GM04503 (cell line): ENCODE measurements at regions not wholly inside any gene's neighbourhood (a gene's known extent, or its start where the extent isn't known, plus 50 kb on each side); places are given as distances from the start of the nearest gene placed in this dataset.
"Not testable (repeated sequence)": the region's sequence is repeated elsewhere in the genome, so short reads cannot be mapped to it uniquely, and the experiment has no call there.

Source experiments
- DNase-seq: peaks from one replicate; pipeline ENCODE4 v3.0.0-alpha.2; 2012; ENCODE audit warnings: low read depth

DNA sequence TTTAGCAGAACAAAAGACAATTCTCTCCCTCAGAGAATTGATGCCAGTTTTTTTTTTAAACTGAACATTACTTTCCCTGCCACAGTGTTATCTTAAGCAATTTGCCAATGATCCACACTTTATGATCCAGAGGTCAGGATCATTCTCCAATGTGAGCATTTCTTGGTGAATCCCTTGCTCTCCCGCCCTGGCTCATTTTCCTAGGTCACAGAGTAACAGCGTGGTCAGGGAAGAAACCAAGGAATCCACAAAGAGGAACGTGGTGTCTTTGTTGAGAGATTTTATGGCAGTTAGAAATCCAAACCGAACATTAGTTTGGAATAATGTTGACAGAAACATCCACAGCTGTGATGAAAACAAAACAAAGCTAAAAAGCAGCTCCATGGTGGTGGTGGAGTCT lies 250.3 kb downstream of the TTC32 start:
- no peak for DNase-seq

DNA sequence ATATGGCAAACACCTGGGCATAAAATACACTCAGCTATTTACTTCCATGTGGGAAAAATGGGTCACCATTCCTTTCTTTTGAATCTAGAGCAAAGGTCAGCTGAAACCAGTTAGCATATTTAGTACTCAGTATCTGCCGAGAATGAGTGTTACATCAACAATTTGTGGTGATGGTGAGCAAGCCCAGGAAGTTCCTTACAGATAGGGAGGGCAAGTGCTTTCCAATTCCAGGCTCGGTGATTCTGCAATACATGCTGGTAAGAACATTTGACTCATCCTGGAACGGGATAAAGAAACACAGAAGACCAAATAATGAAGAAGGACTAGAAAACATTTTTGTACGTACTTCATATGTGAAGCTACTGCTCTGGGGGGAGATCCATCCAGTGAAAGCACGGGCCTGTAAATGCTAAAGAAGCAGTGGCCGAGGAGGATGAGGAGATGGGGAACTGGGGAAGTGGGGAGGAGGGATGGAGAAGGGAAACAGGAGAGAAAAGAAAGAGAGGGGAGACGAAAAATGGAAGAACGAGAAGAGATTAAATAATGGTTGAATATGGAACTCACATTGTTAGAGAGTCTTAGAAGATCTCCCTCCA lies 251.9 kb downstream of the TTC32 start:
- DNase-seq = peak; percentile 98

DNA sequence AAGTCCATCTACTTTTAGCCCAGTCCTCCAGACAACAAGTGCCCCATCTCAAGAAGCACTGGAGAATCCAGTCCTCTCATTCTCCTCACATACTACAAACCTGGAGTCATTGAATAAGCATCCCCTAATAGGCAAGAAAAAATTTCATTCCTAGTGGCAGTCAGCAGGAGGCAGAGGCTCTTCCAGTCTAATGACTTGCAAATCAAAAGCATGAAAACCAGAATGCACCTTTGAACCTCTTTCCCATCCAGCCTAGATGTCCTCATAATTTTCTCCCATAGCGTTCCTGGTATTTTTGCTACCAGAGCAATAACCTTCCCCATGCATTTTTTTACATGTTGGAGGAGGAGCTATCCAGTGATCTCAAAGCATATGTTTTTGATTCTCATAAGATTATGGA lies 252.6 kb downstream of the TTC32 start:
- DNase-seq = no peak

DNA sequence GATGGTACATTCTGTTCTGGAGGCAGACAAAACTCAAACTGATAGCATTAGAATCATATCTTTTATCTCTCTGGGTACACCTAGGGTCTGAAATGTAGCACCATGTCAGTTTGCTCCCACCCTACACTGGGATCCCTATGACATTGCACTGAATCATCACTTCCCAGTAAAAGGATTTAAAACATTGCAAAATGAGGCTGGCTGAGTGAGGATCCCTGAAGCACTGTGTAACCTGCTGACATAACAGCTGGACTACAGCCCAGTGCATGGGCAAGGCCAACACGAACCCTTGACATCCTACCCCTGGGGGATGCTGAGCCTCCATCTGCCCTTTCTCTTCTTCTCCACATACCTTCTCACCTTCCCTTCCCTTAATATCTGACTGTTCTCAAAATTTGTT lies 253.2 kb downstream of the TTC32 start:
- DNase-seq = no peak

DNA sequence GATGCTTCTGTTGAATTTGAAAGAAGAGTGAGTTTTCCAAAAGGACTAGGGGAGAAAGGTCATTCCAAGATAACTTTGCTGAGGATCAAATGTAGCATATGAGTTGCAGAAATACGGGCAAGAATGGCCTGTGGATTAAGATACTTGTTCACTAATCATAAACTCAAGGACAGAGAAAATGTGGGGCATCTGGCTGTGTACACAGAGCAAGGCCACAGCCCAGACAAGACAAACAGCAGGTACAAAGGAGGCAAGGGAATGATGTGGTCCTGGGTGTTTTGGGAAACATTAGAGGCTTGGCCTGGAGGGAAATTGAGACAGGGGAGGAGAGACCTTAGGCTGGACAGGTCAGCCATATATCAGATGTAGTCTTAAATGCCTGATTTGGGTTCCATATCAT lies 254.8 kb downstream of the TTC32 start:
- no peak for DNase-seq

DNA sequence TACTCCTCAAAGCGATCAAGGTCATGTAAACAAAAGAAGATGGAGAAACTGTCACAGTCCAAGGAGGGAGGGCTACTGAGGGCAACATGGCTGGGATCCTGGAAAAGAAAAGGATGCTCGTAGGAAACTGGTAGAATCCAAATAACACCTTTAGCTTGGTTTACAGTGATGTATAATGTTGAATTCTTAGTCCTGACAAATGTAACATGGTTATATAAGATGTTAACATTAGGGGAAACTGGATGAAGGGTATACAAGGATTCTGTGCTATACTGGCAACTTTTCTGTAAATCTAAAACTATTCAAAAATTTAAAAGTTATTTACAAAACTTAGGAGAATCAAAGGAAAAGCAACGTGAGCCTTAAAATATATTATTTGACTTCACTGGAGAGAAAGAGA lies 257.0 kb downstream of the TTC32 start:
- DNase-seq = no peak

DNA sequence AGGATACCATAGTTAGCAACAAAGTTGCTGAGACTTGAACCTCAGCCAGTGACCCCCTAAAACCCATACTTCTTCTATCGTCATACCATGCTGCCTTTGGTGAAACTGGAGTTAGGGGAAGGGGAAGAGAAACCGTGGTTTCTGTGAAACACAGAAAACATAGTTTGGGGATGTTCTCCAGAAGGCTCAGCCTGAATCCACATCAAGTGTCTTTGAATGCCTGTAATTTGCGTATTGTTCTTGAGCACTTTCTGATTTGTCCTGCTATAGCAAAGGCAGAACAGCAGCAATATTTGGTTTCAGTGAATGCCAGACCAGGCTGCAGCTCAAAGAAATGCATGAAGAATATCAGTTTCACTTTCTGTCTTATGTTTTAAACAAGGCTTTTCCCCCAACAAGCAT lies 258.7 kb downstream of the TTC32 start:
- DNase-seq = no peak

DNA sequence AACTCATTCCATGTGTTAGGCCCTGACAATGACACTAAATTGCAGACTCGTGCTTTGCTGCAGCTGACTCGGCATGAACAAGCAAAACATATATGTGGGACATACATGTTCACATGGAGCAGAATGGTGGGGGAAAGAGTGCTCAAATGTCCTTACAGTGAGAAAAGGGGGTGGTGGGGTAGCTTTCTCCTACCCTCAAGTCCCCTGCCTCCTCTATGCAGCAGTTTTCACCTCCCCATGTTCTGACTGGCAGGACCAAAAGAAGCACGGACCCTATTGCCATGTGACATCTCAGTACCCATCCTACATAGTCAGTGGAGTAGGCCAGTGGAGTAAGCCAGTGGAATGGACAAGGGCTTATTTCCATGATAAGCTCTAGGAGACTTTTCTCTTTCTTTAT lies 259.3 kb downstream of the TTC32 start:
- DNase-seq = no peak

DNA sequence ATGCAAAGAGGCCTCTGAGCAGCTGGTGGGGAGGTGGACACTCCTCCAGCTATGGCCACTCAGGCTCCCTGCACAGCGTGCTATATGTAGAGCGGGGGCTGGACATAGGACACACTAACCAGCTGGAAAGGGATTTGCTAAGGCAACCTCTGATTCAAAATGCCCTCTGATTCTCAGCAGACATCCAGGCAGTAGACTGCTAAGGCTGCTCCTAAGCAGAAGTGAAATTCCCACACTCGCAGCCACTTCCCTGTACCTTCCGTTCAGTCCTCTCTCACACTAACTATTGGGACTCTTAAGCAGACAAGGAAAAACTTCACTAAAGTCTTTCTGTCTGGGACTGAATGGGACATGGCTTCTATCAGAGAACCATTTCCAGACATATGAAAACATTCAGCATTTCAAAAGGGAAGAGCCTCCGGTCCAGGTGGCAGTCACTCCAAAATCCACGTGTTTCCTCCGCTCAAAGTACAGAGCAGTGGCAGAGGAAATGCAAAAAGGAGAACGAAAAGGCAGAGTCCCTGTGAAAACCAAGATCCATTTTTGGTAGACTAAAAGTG lies 265.8 kb downstream of the TTC32 start:
- no peak for DNase-seq

DNA sequence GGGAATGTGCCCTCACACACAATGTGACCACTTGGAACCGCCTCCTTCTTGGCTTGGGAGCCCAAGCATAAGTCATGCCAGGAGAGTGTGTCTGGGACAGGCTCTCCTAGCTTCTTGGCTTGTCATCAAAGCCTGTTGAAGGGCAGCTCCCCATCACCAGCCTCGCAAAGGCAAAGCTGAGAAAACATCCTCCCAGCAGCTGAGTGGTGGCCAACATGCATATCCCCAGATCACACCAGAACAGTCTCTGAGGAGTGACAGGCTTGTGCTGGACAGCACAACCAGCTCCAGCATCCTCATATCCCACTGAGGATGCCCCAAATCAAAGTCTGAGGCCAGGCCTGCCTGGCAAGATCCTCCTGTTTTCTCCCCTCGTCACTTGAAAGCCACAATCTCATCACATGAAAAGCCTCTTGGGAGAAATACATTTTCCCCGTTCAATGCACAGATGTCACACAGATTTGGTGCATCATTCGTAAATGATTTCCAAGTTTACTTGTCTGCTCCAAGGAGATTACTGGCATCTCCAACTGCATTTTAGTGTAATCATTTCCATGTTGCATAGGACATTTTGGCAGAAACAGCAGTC lies 269.3 kb downstream of the TTC32 start:
- DNase-seq = peak; percentile 44

DNA sequence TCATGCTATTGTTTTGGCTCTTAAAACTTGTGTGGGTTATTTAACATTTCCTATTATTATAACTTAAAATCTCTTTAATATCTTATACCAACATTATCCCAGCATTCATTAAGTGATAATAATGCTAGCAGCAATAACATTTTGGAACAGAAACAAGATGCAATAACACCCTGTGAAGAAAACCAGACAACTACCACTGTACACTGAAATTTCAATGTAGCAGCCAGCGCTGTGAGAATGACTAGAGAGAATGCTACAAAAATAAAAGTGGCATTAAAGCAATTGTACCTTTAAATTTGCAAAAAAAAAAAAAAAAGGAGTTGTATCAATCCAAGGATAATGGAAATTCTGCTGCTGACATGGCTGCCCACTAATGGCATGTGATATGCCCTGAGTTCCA lies 269.9 kb downstream of the TTC32 start:
- no peak for DNase-seq

DNA sequence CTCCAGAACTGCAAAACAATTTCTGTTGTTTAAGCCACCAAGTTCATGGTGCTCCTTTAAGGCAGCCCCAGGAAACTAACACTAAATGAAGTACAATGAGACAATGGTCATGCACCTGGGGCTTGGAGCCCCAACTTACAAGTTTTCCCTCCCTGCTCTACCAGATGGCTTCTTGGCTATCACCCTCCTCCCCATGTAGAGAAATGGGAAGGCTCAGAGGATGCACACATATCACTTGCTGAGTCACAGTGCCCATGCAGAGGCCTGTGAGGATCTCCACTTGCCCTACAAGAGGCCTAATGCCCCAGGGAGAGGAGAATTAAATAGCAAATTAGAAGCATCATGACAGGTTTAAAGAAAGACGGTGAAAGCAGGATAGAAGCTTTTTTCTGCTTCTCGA lies 270.9 kb downstream of the TTC32 start:
- no peak for DNase-seq

DNA sequence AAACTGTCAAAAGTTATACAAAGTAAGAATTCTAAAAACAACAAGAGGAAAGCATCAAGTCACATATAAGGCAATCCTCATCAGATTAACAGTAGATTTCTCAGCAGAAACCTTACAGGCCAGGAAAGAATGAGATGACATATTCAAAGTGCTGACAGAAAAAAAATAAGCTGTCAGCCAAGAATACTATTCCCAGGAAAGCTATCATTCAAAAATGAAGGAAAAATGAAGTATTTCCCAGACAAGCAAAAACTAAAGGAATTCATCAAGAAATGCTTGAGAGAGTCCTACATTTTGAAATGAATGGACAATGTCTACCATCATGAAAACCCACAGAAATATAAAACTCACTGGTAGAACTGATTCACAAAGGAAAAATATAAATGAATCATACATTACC lies 268.9 kb upstream of the OSR1 start:
- DNase-seq = no peak

DNA sequence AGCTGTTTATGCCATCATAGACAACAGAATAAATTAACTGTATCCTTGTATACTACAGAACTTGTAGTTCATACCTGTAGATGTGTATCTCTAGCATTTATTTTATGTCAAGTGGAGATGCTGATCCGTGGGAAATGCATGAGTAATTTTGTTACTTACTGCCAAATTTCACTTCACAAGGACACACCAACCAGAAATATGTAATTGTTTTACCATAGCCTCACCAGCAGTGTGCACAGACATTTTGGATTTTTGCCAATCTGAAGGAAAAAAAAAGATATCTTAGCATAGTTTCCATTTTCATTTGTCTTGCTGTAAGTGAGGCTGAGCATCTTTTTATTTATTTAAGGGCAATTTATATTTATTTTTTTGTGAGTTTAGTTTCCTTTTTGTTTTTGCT lies 265.1 kb upstream of the OSR1 start:
- peak; percentile 64 for DNase-seq

DNA sequence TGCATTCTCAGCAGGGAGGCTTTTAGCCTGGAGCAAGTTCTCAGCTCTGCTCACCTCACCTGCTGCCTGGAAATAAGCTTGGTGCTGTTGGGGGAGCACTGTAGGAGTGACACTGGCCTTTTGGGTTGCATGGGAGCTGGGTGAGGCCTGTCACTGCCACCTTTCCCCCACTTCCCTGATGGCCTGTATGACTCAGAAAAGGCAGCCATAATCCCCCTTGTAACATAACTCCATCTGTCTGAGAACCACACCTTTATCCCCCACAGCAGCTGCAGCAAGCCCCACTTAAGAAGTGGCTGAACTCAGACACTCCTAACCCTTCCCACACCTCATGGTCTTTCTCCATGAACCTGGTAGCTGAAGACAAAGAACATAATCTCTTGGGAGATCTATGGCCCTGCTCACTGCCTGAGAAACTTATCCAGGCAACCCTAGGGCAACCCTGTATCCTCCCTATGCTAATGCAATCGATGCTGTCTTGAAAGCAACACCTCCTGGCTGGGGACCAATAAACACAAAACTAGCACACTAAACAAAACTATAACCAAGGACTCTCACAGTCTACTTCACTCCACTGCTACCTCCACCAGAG lies 258.9 kb upstream of the OSR1 start:
- no peak for DNase-seq

DNA sequence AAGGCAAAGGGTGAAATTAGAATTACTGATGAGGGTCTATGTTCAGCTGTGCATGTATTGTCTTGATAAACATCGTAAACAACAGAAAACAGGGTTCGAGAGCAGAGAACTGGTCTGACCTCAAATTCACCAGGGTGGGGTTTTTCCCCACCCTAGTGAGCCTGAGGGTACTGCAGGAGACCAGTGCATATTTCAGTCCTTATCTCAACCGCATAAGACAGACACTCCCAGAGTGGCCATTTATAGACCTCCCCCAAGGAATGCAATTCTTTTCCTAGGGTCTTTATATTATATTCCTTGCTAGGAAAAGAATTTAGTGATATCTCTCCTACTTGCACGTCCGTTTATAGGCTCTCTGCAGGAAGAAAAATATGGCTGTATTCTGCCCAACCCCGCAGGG lies 257.0 kb upstream of the OSR1 start:
- DNase-seq = not testable (repeated sequence)

DNA sequence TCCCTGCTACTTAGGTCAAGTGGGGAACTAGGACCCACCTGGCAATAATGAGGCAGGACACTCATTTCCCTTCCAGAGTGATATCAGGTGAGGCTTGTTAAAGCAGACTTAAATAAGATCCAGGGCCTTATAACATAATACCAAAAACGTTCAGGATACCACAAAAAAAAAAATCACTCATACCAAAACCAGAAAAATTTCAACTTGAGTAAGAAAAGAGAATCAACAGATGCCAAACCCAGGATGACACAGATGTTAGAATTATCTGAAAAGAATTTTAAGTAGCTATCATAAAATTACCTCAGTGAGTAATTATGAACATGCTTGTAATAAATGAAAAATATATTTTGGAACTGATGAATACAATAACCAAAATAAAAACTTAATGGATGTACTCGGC lies 255.6 kb upstream of the OSR1 start:
- peak; percentile 67 for DNase-seq

DNA sequence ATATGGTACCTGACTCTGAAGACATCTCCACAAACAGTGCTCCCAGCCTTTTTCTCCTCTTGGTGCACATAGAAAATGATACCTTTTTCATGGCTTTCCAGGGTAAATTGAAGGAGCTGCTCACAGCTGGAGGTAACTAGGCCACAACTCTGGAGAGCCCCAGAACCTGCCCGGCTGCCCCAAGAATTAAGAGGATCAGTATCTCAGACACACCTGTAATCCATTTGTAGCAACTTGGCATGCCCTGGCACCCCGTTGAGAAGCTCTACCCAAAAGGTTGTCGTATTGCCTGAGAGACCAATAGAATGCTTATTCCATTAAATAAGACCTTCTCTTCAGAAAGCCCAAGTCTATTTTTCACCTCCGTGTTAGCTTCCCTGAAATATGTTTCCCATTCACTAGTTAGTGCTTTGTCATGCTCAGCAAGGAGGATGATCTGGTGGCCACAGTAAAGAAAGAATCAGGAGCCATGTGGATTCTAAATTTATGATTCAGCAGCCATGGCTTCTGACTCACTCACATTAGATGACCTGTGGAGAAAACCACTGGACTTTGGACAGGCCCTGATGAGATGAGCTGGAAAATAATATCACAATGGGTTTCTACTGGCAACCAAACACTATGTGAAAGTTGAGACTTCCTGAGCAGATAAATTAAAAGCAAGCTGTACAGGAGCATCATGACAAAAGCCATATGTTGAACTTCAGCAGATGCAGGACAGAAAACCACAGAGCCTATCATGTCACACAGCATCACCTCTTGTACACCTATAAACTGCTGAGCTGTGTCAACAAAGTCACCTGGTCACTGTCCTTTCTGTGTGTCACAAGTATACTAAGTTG lies 253.3 kb upstream of the OSR1 start:
- peak; percentile 99 for DNase-seq

DNA sequence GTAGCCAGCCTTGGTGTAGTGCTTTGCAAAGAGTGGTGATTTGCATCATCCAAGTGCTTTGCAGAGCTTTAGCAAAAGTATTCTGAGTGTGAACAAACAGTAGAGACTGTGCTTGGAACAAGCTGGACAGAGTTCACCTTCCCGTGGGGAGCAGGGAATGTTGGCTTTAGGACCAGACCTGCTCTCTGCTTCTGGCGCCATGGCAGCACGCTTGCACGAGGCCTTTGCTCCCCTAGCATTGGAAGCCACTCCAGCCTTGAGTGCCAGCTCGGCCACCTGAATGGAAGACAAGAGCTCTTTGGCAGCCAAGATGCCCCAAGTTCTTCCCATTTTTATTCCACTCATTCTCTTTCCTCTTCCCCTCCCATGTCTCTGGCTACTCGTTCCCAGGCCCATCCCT lies 250.8 kb upstream of the OSR1 start:
- DNase-seq = no peak

DNA sequence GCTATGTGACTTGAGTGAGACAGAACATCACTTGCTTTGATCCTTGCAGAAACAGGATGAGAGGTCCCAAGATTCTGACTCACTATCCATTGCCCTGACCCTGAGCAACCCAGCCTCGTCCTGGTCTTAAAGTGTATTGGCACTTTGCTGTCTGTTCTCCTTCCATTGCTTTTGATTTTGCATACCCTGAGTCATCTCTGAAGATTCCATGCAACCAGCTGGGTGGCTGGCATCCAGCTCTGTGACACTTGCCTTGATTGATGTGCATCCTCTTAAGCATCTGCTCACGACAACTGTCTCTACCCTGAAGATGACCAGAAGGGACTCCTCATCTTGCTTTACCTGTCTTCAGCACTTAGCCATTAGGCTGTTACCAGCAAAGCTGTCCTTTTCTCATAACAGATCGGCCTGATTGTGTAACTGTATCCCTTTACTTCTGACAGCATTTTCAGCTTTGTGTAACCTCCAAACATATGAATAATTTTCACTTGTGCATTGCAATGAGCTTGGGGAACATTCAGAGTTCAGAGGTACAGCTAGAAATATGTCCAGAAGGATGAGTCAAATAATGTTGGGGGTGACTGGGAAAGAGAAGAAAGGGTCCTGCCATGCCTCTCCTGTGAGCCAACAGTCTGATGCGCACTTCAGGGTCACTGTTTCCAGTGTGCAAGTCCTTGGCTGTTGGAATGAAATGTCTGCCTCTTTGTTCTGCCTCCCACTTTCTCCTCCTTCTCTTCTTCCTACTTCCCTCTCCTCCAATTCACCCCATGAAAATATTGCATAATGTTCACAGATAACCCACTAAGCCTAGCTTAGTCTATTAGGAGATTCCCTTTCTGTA lies 249.7 kb upstream of the OSR1 start:
- peak; percentile 81 for DNase-seq

DNA sequence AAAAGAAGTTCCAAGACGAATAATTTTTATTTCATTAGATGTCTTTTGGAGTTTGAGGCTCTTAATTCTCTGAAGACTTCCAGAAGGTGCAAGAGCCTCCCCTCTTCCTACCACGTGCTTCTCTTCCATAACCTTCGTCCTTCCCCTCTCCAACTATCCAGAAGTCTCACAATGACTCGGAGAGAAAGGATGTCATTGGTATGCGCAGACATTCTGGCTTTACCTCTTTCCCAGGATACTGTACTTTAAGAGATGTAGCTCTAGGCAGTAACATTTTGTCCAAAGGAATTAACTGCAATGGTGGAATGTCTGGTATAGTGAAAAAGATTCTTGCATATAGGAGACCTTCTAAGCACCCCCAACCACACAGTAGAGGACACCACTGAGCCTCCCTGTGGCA lies 249.0 kb upstream of the OSR1 start:
- DNase-seq = no peak

DNA sequence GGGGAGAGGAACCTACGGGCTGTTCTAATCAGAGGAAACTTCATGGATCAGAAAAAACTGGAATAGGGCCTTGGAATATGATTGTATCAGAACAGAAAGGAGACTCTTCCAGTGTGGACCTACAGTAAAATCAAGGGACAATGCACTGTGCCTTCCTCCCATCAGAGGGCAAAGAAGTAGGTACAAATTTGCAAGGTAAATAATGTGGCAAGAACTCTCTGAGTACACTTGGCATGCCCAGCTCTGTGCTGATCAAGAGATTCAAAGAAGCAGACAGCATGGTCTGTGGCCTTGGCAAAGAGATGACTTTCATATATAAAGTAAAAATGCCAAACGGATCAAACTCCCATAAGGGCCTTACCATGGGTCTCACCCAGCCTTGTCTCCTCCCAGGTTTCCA lies 242.6 kb upstream of the OSR1 start:
- no peak for DNase-seq
